ENCODE measurements at regions not wholly inside any gene's neighbourhood (a gene's known extent, or its start where the extent isn't known, plus 50 kb on each side); places are given as distances from the start of the nearest gene placed in this dataset.
"Not testable (repeated sequence)": the region's sequence is repeated elsewhere in the genome, so short reads cannot be mapped to it uniquely, and the experiment has no call there.

GRCh38 chr20:51305316-51306052 is 237.0 kb downstream of the NFATC2 start:
- DNase-seq = no peak

DNA sequence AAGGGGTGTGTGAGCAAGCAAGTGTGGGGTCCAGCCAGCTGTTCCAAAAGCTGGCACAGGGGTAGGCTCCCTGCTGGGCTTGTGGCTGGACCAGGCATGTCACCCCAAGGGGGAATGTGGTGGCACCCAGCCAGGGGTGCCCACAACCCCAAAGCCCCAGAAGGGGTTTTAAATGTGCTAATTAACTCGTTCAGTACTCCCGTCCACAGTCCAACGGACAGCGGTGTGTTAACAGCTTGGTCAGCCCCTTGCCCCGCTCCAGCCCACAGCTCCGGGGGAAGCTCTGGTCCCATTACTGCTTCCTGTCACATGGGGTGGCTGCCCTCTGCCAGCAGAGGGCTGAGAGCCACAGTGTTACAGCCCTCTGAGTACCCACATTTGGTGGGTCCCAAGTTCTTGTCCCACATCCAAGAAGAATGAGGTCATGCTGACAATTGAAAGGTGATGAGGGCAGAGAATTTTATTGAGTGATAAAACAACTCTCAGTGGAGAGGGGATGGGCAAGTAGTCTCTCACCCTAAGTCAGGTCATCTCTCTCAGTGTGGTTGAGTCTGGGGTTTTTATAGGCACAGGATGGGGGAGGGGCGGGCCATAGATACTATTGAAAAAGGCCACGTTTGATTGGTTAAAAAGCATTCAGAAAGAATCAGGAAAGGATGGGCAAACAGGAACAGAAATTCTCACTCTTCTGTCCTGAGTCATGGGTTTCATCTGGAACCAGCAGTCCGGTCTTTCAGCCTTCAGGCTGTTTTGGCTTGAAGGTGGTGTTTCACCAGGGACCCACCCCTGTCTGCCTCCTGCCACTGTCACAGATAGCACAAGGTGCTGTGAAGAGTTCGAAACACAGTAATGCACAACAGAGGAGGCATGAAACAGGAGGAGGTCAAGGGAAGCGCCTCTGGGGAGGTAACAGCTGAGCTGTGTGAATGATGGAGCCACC is 238.5 kb downstream of the NFATC2 start:
- DNase-seq = no peak

DNA sequence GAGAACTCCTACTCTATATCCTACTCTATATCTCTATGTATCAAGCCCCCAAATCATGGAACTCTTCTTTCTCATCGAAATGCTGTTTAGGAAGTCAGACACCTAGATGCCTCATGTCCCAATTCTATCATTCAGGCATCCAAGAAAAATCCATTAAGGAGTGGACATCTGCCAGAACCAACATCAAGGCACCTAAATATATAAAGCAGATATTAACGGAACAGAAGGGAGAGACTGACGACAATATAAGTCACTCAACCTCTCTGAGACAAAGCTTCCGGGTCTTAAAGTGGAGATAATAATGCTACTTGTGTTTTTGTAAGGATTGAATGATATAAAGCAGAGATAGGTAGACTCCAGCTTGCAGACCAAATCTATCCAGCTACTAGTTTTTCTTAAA is 241.5 kb downstream of the NFATC2 start:
- no peak for DNase-seq

GRCh38 chr20:51300104-51300503 is 242.4 kb downstream of the NFATC2 start:
- DNase-seq = no peak

GRCh38 chr20:51299413-51299812 is 243.1 kb downstream of the NFATC2 start:
- DNase-seq = no peak

- DNase-seq = no peak
Observed at GRCh38 chr20:51298141-51298749, 244.3 kb downstream of the NFATC2 start.

GRCh38 chr20:51287628-51288413 is 254.7 kb downstream of the NFATC2 start:
- DNase-seq = no peak

GRCh38 chr20:51286758-51287157 is 255.8 kb downstream of the NFATC2 start:
- DNase-seq = no peak

GRCh38 chr20:51285684-51286083 is 256.8 kb downstream of the NFATC2 start:
- DNase-seq = no peak

DNA sequence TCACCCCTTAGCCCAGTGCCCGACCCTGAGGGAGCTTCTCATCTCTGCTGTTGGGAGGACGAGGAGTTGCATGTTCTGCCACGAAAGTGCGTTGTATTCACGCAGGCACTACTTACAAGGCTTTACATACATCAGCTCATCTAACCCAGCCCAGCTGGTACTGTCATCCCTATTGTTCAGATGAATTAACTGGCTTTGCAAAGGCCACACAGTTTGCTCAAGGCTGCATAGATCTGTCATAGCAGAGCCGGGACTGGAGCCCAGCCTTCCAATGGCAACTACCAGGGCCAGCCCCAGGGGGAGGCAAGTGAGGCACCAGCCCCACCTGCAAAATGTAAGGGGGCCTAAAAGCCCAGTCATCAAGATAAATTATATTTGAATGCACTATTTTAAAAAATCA is 257.6 kb downstream of the NFATC2 start:
- DNase-seq = no peak

GRCh38 chr20:51284176-51284575 is 258.3 kb downstream of the NFATC2 start:
- no peak for DNase-seq

- DNase-seq = no peak
Observed at GRCh38 chr20:51281521-51281920, 258.6 kb upstream of the KCNG1 start.

DNA sequence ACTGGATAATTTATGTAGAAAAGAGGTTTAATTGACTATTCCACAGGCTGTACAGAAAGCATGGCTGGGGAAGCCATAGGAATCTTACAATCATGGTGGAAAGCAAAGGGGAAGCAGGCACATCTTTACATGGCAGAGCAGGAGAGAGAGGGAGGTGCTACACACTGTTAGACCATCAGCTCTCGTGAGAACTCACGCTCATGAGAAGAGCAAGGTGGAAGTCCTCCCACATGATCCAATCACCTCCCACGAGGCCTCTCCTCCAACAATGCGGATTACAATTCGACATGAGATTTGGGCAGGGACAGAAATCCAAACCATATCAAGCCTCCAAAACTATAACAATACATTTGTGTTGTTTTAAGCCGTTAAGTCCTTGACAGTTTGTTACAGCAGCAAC is 257.1 kb upstream of the KCNG1 start:
- DNase-seq = no peak

GRCh38 chr20:51277961-51278360 is 255.1 kb upstream of the KCNG1 start:
- no peak for DNase-seq

GRCh38 chr20:51276296-51276695 is 253.4 kb upstream of the KCNG1 start:
- DNase-seq = no peak

- DNase-seq = no peak
Observed at GRCh38 chr20:51275826-51276225, 252.9 kb upstream of the KCNG1 start.

DNA sequence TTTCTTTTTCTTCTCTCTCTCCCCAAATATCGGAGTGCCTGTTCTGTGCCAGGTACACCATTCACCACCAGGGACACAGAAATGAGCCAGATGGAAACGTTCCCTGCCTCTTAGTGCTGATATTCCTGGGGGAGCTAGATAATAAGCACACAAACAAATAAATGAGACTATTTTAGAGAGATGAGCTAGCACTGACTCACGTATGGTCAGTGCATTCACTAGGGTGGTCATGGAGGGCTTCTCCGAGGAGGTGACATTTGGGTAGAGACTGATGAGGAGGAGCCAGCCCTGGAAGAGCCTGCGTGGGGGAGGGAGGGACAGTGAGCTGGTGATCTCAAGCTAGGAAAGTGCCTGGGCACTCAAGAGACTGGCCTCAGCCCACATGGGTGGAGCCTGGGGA is 252.3 kb upstream of the KCNG1 start:
- DNase-seq = no peak

DNA sequence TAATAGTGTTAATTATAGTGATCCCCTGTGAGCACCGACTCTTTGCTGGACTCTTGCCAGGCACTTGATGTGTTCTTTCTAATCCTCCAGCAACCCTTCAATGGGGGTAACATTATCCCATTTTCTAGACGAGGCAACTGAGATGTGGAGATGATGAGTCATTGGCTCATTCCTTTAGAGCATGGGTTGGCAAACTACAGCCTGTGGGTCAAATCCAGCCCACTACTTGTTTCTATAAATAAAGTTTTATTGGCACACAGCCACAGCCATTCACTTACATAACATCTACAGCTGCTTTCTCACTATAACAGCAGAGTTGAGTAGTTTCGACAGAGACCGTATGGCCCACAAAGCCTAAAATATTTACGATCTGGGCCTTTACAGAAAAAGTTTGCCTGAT is 249.5 kb upstream of the KCNG1 start:
- no peak for DNase-seq

DNA sequence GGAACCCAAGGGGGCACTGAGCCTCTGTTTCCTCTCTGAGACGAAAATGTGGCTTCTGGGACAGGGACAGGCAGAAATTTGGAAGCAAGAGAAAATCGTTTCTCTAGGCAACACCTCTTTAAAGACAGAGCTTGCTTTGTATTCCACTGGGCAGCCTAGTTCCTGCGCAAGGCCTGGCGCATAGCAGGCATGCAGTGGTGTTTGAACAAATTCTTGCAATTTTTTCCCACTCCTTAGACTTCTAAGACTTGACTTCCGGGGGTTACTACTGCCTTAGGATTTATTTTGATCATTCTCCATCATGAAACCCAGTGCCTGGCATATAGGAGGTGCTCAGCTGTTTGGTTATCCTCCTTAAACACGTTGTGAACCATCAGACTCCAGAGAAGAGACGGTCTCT is 249.0 kb upstream of the KCNG1 start:
- no peak for DNase-seq

DNA sequence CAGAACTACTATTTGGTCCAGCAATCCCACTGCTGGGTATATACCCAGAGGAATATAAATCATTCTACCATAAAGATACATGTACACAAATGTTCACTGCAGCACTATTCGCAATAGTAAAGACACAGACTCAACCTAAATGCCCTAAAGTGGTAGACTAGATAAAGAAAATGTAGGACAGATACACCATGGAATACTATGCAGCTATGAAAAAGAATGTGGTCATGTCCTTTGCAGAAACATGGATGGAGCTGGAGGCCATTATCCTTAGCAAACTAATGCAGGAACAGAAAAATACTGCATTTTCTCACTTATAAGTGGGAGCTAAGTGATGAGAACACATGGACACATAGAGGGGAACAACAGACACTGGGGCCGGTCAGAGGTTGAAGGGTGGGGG is 248.4 kb upstream of the KCNG1 start:
- not testable (repeated sequence) for DNase-seq

DNA sequence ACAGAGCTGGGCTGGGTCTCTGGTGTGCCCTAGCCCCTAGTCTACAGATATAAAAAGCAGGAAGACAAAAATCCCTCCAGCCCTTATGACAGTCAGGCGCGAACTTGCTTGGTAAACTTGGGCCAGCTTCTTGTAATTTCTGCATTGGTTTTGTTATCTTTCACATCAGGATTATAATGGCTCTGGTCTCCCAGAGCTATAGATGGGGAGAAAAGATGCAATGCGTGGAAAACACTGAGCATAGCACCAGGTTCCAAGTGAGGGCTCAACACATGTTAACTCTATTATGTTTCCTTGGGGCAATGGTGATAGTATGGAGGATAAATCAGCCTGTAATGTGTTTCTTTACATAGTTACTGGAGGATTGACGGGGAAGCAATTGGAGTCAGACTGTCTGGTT is 246.8 kb upstream of the KCNG1 start:
- DNase-seq = no peak

- no peak for DNase-seq
Observed at GRCh38 chr20:51267679-51268078, 244.8 kb upstream of the KCNG1 start.

GRCh38 chr20:51266353-51266752 is 243.4 kb upstream of the KCNG1 start:
- DNase-seq = no peak

Data from bone marrow (tissue), 2 donors.